Activated naive CD8-positive, alpha-beta T cell treated with anti-CD3 and anti-CD28 coated beads, Interleukin-2, amount 50 U/mL, for 24 hours (primary cell): ENCODE measurements at regions not wholly inside any gene's neighbourhood (a gene's known extent, or its start where the extent isn't known, plus 50 kb on each side); places are given as distances from the start of the nearest gene placed in this dataset.
A peak's percentile ranks its signal among the peaks of the same experiment; 100 is the strongest.
"Not testable (repeated sequence)": the region's sequence is repeated elsewhere in the genome, so short reads cannot be mapped to it uniquely, and the experiment has no call there.

ENCODE experiments used
- ATAC-seq: fragments of 150-1000 bp; cut with Tn5 transposase; one replicate; pipeline ENCODE4 v1.10.0; 2021
- DNase-seq: peaks from one replicate; pipeline ENCODE4 v3.0.0; 2021
- H3K27ac Mint-ChIP-seq: one replicate; pipeline ENCODE4 v1.8.0; 2021; ENCODE audit warnings: mild to moderate bottlenecking, mixed read lengths
- H3K27me3 Mint-ChIP-seq: one replicate; pipeline ENCODE4 v1.8.0; 2021; ENCODE audit warnings: mixed read lengths
- H3K36me3 Mint-ChIP-seq: one replicate; pipeline ENCODE4 v1.8.0; 2021; ENCODE audit warnings: low read depth, mixed read lengths
- H3K4me1 Mint-ChIP-seq: one replicate; pipeline ENCODE4 v1.8.0; 2021; ENCODE audit warnings: mixed read lengths
- H3K4me3 Mint-ChIP-seq: one replicate; pipeline ENCODE4 v1.8.0; 2021; ENCODE audit warnings: mild to moderate bottlenecking, moderate library complexity, mixed read lengths
- H3K9me3 Mint-ChIP-seq: one replicate; pipeline ENCODE4 v1.8.0; 2021; ENCODE audit warnings: mixed read lengths

DNA sequence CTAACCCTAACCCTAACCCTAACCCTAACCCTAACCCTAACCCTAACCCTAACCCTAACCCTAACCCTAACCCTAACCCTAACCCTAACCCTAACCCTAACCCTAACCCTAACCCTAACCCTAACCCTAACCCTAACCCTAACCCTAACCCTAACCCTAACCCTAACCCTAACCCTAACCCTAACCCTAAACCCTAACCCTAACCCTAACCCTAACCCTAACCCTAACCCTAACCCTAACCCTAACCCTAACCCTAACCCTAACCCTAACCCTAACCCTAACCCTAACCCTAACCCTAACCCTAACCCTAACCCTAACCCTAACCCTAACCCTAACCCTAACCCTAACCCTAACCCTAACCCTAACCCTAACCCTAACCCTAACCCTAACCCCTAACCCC, 80.6 kb upstream of the PLEKHG4B start:
- H3K4me3 Mint-ChIP-seq, H3K27ac Mint-ChIP-seq, H3K27me3 Mint-ChIP-seq, H3K36me3 Mint-ChIP-seq, ATAC-seq, H3K4me1 Mint-ChIP-seq, DNase-seq, H3K9me3 Mint-ChIP-seq: not testable (repeated sequence)

DNA sequence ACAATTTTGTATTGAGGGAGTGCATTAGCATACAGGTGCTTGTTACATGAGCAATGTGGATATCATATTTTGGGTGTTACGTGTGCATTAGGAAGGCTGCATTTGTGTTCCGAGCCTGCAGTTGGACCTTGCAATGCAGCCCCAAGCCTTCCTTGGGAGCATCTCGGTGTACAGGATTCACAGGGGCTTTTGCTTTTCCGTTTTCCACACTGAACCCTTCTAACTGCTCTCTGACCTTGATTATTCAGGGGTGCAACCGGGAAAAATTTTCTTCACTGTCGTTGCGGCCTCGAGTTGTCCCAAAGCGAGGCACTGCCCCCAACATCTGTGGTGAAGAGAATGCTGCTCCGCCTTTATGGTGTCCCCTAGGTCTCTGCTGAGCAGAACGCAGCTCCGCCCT, 80.1 kb upstream of the PLEKHG4B start:
- ATAC-seq: no peak
- no peak for DNase-seq
- Mint-ChIP-seq H3K27ac (no peak overlapping the region), H3K4me1 (no peaks in the 10 kb centered on the region), H3K27me3 (peaks cover 3% of the 10 kb centered on the region), H3K9me3 (no peaks in the 10 kb centered on the region), H3K4me3 (no peak overlapping the region), H3K36me3 (no peaks in the 10 kb centered on the region)

DNA sequence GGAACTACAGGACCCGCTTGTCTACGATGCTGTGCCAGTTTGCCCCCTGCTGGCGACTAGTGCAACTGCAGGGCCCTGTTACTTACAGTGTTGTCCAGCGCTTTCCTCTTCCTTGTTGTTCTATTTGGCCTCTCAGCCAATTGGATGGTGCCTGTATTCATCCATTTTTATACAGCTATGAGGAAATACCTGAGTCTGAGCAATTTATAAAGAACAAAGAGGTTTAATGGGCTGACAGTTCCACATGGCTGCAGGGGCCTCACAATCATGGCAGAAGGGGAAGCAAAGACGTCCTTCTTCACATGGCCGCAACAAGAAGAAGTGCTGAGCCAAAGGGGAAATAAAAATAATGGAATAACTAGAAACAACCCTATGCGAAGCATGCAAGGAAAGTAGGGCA, 78.7 kb upstream of the PLEKHG4B start:
- H3K27me3 Mint-ChIP-seq: peaks cover 5% of the 10 kb centered on the region
- no peaks in the 10 kb centered on the region for H3K9me3 Mint-ChIP-seq
- no peak overlapping the region for H3K27ac Mint-ChIP-seq
- no peak for ATAC-seq
- H3K4me3 Mint-ChIP-seq: no peak overlapping the region
- DNase-seq: no peak
- H3K36me3 Mint-ChIP-seq: no peaks in the 10 kb centered on the region
- H3K4me1 Mint-ChIP-seq: no peaks in the 10 kb centered on the region

DNA sequence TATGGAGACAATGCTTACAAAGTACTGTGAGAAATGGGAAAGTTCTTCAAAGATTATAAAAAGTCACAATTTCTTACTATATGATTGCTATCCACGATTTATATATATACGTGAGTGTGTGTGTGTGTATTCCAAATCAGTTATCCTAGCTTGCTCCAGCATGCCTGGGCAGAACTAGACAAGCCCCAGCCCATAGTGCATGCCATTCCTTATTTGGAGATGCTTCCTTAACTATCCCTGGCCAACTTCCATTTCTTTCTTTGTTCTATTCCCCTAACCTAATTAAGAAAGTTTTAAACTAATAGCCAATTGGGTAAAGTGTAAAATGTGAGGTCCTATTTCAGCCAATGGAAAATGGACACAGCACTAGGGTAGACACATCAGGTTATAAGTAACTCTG, 77.3 kb upstream of the PLEKHG4B start:
- H3K4me3 Mint-ChIP-seq, H3K9me3 Mint-ChIP-seq, H3K27me3 Mint-ChIP-seq, H3K36me3 Mint-ChIP-seq, ATAC-seq, H3K4me1 Mint-ChIP-seq, DNase-seq, H3K27ac Mint-ChIP-seq: not testable (repeated sequence)

DNA sequence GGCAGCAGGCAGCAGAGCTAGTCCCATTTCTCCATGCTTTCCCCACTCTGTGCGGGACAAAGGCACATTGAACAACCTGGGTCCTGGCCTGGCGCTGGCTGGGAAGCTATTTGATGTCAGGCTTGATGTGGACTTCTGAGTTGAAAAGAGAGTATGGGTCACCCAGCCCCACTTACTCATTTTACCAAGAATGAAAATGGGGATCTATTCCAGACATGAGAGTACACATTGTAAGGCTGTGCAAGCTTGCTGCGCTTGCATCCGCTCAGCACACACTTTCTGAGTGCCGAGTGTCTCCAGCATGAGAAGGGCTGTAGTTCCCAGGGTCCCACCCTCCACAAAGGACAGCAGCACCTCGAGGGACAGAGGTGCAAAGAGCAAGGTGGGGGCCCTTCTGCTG, 71.7 kb upstream of the PLEKHG4B start:
- DNase-seq, H3K9me3 Mint-ChIP-seq, H3K4me1 Mint-ChIP-seq, H3K4me3 Mint-ChIP-seq, H3K36me3 Mint-ChIP-seq, H3K27ac Mint-ChIP-seq, ATAC-seq: not testable (repeated sequence)
- peaks cover 26% of the 10 kb centered on the region for H3K27me3 Mint-ChIP-seq

DNA sequence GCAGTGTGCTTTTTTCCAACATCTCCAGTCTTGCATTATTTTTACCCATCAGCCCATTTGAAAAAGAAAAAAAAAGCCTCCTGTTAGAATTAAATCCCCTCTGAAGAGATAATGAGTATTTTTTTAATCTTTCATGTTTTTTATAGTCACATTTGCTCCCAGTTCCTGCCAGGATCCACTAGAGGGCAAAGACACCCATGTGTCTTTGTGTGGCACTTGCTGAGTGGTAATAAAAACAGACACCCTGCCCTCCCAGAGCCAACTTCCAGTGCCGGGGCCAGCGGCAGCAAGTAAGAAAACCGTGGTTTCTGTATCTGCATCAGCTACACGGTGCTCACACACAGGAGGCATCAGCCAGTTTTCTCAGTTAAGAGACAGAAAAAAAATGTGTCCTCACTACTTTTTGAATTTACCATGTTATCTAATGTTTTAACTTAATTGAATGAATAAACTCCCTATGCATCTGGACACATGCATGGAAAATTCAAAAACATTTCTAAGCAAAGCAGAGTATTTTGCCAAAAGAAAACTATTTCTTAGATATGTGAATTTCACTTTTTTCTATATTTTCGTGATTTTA, 70.2 kb upstream of the PLEKHG4B start:
- H3K36me3 Mint-ChIP-seq: no peaks in the 10 kb centered on the region
- no peak overlapping the region for H3K27ac Mint-ChIP-seq
- no peaks in the 10 kb centered on the region for H3K4me1 Mint-ChIP-seq
- DNase-seq: no peak
- ATAC-seq: no peak
- peaks cover 23% of the 10 kb centered on the region for H3K27me3 Mint-ChIP-seq
- H3K4me3 Mint-ChIP-seq: no peak overlapping the region
- H3K9me3 Mint-ChIP-seq: no peaks in the 10 kb centered on the region

DNA sequence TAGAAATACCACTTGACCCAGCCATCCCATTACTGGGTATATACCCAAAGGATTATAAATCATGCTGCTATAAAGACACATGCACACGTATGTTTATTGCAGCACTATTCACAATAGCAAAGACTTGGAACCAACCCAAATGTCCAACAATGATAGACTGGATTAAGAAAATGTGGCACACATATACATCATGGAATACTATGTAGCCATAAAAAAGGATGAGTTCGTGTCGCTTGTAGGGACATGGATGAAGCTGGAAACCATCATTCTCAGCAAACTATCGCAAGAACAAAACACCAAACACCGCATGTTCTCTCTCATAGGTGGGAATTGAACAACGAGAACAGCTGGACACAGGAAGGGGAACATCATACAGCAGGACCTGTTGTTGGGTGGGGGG, 68.1 kb upstream of the PLEKHG4B start:
- H3K36me3 Mint-ChIP-seq, ATAC-seq, DNase-seq, H3K27ac Mint-ChIP-seq, H3K4me3 Mint-ChIP-seq, H3K4me1 Mint-ChIP-seq: not testable (repeated sequence)
- peaks cover 10% of the 10 kb centered on the region for H3K9me3 Mint-ChIP-seq
- H3K27me3 Mint-ChIP-seq: peaks cover 32% of the 10 kb centered on the region

DNA sequence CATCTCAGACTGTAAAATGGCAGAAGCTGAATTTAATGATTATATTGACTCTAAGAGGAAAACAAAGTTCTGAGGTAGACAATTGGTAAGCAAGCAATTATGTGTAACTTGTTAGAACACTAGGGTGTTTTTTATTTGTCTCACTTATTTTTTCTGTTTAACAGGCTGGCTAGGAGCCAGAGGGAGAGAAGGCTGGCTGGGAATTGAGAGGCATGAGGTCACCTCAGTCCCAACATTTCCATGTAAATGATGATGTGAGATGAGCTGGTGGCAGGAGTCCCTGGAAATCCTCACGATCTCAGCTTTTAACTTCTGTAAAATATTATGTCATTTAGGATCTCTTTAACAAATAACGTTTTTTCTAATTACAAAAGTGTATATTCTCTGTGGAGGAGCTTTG, 66.9 kb upstream of the PLEKHG4B start:
- not testable (repeated sequence) for H3K4me1 Mint-ChIP-seq, DNase-seq, H3K36me3 Mint-ChIP-seq, ATAC-seq, H3K27ac Mint-ChIP-seq, H3K4me3 Mint-ChIP-seq
- H3K27me3 Mint-ChIP-seq: peaks cover 32% of the 10 kb centered on the region
- H3K9me3 Mint-ChIP-seq: peaks cover 15% of the 10 kb centered on the region

DNA sequence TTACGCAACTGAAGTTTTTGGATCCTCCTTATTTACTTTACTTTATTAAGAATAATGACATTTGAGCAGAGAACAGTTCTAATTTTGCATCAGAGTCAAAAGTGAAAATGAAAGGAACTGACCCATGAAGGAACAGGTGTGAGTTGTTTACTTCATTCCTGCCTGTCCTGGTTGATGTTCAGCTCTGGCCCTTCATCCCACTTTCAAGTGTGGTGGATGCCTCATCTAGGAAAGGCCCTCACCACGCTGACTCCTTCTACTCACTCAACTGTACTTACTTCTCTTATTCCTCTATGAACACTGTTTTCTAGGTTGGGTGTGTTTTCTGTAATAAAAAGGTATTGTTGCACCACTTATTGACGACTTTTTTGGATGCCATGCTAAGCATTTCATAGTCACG, 61.8 kb upstream of the PLEKHG4B start:
- no peak overlapping the region for H3K4me3 Mint-ChIP-seq
- ATAC-seq: no peak
- peaks cover 22% of the 10 kb centered on the region for H3K27me3 Mint-ChIP-seq
- DNase-seq: no peak
- H3K9me3 Mint-ChIP-seq: peaks cover 15% of the 10 kb centered on the region
- no peaks in the 10 kb centered on the region for H3K4me1 Mint-ChIP-seq
- no peak overlapping the region for H3K27ac Mint-ChIP-seq
- H3K36me3 Mint-ChIP-seq: no peaks in the 10 kb centered on the region

DNA sequence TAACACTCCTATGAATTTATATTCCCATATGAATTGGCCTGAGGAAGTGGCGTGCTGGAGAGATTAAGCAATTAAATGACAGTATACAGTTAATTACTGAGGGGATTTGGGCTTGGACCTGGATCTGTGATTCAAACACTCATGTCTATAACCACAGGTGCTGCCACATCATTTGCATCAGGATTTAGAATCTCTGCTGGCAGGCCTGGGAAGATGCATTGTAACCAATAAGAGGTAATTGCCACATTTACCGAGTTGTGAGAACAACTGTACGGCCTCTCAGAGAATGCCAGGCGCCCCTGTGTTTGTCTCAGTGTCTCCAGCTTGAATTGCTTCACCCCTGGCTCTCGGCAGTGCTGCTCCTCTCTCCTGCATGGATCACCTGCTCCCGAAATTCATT, 61.4 kb upstream of the PLEKHG4B start:
- ATAC-seq, DNase-seq, H3K36me3 Mint-ChIP-seq, H3K27ac Mint-ChIP-seq, H3K4me3 Mint-ChIP-seq, H3K4me1 Mint-ChIP-seq: not testable (repeated sequence)
- Mint-ChIP-seq H3K27me3 (peaks cover 26% of the 10 kb centered on the region), H3K9me3 (peaks cover 15% of the 10 kb centered on the region)

DNA sequence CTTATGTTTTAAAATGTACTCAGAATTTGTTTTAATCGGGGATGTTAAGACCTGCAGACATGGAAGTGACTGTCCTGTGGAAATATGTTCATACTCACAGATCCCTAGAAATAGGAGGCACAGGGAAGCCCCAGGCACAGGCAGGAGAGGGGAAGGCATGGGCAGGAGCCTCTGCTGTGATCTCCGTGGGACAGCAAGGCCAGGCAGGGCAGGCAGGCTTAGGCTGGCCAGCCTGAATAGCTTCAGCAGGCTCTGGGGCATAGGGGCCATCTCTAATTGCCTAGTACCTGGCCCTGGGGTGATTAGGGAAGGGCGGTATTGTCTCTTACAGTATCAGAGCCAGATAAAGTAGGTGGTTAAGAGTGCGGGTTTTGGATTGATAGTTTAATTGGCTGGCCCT, 59.8 kb upstream of the PLEKHG4B start:
- no peak for ATAC-seq
- H3K4me3 Mint-ChIP-seq: no peak overlapping the region
- no peak for DNase-seq
- no peaks in the 10 kb centered on the region for H3K4me1 Mint-ChIP-seq
- H3K27ac Mint-ChIP-seq: no peak overlapping the region
- peaks cover 30% of the 10 kb centered on the region for H3K27me3 Mint-ChIP-seq
- H3K36me3 Mint-ChIP-seq: no peaks in the 10 kb centered on the region
- peaks cover 15% of the 10 kb centered on the region for H3K9me3 Mint-ChIP-seq

DNA sequence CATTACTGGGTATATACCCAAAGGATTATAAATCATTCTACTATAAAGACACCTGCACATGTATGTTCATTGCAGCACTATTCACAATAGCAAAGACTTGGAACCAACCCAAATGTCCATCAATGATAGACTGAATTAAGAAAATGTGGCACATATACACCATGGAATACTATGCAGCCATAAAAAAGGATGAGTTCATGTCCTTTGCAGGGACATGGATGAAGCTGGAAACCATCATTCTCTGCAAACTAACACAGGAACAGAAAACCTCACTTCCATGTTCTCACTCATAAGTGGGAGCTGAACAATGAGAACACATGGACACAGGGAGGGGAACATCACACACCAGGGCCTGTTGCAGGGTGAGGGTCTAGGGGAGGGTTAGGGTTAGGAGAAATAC, 56.4 kb upstream of the PLEKHG4B start:
- H3K9me3 Mint-ChIP-seq, H3K36me3 Mint-ChIP-seq, H3K4me3 Mint-ChIP-seq, H3K27ac Mint-ChIP-seq, H3K4me1 Mint-ChIP-seq, DNase-seq, ATAC-seq: not testable (repeated sequence)
- H3K27me3 Mint-ChIP-seq: peaks cover 42% of the 10 kb centered on the region

DNA sequence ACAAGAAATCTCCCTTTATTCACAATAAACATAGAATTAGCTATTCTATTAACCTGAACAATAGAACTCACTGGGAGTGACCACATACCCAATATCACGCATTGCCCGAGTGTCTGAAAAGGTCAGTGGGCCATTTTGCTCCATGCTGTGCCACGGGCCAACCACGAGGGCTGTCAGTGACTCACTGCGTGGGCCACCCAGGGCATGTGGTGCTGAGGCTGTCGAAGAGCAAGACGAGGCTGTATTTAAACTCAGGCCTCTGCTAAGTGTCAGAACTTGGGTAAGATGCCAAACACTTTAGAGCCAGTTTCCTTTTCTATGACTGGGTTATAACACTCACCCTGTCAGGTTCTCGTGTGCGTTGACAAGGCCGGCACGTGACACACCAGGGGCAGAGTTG, 54.8 kb upstream of the PLEKHG4B start:
- not testable (repeated sequence) for H3K27ac Mint-ChIP-seq, H3K4me3 Mint-ChIP-seq, DNase-seq, H3K36me3 Mint-ChIP-seq, H3K4me1 Mint-ChIP-seq, H3K9me3 Mint-ChIP-seq
- peak; percentile 15 for ATAC-seq
- peaks cover 46% of the 10 kb centered on the region for H3K27me3 Mint-ChIP-seq

DNA sequence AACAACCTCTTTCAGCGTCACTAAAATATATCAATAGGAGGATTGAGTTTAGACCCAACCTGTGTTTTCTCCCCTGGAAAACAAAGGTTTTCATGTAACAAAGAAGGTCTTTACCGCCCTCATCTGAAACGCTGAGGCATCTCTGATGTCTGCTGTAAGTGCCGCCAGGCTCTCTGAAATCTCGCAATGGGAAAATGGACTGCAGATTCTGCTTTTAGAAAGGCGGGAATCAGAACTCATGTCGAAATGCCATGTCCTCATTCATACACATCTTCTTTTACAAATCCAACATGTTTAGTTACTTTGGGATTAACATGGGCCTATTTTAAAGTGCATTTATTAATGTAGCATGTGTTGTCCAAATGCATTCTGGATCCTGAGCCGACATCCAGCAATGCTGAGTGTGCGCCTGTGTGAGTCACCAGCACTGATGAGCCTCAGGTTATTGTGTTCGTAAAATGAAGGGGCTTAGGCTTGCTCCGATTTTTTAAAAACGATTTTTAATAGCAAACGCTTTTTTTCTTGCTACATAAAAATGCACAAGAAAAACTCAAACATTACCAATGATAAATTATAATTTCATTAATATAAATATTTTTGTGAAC, 51.9 kb upstream of the PLEKHG4B start:
- no peak for DNase-seq
- H3K27ac Mint-ChIP-seq: no peak overlapping the region
- no peak for ATAC-seq
- H3K4me1 Mint-ChIP-seq: no peaks in the 10 kb centered on the region
- H3K36me3 Mint-ChIP-seq: no peaks in the 10 kb centered on the region
- no peaks in the 10 kb centered on the region for H3K9me3 Mint-ChIP-seq
- H3K27me3 Mint-ChIP-seq: peaks cover 42% of the 10 kb centered on the region
- no peak overlapping the region for H3K4me3 Mint-ChIP-seq
